Activated T-cell treated with anti-CD3 and anti-CD28 coated beads for 24 hours (primary cell): ENCODE measurements at regions not wholly inside any gene's neighbourhood (a gene's known extent, or its start where the extent isn't known, plus 50 kb on each side); places are given as distances from the start of the nearest gene placed in this dataset.
"Not testable (repeated sequence)": the region's sequence is repeated elsewhere in the genome, so short reads cannot be mapped to it uniquely, and the experiment has no call there.

Source experiments
- DNase-seq: peaks from one replicate; pipeline ENCODE4 v3.0.0-alpha.2; 2020; ENCODE audit warnings: low read depth

- no peak for DNase-seq
Observed at GRCh38 chr1:194410756-194411155, 1224.3 kb upstream of the B3GALT2 start.

- not testable (repeated sequence) for DNase-seq
Observed at GRCh38 chr1:194407238-194407637, 1220.8 kb upstream of the B3GALT2 start.

- DNase-seq = no peak
Observed at GRCh38 chr1:194394676-194395075, 1208.3 kb upstream of the B3GALT2 start.

DNA sequence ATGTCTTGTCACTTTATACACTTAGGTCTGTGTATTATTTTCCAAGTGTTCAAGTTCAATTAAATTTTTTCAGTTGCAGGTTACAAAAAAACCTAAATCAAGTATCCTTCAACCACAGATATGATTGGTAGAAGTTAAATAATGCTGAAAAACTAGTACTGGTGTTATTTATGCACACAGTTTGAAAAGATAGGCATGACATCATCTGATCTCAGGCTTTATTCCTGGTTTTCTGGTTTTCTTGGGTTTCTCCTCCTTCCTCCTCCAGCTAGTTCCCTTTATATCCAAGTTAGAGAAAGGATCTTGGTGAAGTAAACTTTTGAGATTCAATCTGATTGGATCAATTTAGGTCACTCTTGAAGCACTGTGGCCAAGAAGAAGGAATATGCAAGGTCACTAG lies 1201.1 kb upstream of the B3GALT2 start:
- DNase-seq = no peak

DNA sequence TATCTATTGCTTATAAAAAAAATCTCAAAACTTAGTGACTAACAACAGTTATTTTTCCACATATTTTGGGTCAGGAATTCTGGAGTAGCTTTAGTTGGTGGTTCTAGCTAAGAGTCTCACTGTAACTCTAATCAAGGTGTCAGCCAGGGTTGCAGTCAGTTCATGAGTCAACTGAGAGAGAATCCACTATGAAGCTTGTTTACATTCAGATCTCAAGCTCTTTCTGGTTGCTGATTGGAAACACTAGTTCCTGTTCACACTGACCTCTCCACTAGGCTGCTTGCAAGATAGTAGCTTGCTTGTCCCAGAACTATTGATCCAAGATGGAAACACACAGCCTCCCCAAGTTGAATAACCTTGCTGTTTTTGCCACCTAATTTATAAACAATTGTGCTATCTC lies 1192.1 kb upstream of the B3GALT2 start:
- DNase-seq = no peak

GRCh38 chr1:194374649-194375048 lies 1188.2 kb upstream of the B3GALT2 start:
- no peak for DNase-seq

GRCh38 chr1:194372266-194372665 lies 1185.9 kb upstream of the B3GALT2 start:
- DNase-seq = no peak

DNA sequence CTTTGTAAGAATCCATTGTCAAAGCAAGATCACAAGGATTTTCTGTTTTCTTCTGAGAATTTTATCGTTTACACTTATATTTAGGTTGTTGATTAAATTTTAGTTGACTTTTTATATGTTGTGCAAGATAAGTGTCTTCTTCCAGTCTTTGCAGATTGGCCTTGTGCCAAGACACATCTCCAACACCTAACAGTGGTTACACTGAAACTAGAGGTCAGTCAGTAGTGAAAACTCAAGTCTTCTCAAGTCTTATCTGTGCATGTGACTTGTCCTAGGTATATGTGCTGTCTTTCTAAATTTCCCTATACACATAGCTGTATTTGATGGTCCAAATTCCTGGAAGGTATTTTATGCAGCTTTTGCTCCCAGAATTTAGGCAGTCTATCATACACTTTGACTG lies 1183.2 kb upstream of the B3GALT2 start:
- no peak for DNase-seq

GRCh38 chr1:194369060-194369459 lies 1182.6 kb upstream of the B3GALT2 start:
- no peak for DNase-seq

DNA sequence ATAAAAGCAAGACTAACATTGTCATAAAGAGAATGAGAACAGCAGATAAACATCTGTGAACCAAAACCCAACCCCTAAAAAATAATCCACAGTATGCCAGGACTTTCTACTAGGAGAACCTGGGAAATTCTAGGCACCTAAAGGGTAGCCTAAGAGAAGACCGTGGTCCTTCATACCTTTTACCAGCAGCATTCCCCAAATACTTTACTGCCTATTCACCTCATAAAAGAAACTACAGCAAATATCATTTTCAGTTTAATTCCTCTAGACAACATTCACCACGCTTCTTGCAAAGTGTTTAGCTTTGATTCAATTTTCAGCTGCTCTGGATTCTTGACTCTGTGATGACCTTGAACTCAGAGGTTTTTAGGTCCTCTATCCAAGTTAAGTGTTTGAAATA lies 1180.7 kb upstream of the B3GALT2 start:
- no peak for DNase-seq

DNA sequence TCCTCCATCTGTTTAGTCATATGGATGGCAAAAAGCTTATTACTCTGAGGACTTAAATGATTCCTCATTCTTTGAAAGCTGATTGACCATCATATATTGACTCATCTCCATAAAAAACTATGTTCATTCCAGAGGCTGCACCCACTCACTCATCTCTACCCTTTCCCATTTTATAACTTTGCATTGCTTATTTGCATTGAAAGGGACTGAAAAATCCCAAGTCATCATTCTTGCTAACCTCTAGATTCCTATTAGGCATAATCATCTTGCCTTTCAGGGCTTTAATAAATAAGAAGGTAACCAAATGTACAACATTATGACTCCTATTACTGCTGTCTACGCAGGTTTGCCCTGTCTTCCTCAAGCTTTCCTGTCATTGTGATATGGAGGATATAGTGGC lies 1180.3 kb upstream of the B3GALT2 start:
- DNase-seq = no peak

DNA sequence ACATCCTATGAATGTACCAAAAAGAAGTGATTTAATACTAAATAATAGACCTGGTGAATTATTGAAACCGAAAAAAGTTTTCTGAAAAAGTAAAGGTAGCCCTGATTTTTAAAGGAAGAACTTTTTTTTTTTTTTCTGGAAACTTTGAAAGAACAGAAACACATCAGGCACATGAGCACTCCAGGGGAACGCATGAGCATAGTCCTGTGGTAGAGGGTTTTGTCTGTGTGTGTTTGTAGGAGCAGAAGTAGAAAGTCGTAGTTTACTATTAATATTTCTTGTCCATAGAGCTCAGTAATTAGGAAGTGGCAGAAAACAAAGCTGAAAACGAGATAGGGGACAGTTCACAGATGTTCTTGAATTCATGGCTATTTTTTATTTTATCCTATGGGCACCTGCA lies 1175.9 kb upstream of the B3GALT2 start:
- no peak for DNase-seq

GRCh38 chr1:194361374-194362131 lies 1175.1 kb upstream of the B3GALT2 start:
- DNase-seq = no peak

DNA sequence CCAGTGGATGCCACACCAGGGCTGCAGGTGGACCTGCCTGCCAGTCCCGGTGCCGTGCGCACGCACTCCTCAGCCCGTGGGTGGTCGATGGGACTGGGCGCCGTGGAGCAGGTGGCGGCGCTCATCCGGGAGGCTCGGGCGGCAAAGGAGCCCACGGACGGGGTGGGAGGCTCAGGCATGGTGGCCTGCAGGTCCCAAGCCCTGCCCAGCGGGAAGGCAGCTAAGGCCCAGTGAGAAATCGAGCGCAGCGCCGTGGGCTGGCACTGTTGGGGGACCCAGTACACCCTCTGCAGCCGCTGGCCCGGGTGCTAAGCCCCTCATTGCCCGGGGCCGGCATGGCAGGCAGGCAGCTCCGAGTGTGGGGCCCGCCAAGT lies 1171.8 kb upstream of the B3GALT2 start:
- DNase-seq = no peak

DNA sequence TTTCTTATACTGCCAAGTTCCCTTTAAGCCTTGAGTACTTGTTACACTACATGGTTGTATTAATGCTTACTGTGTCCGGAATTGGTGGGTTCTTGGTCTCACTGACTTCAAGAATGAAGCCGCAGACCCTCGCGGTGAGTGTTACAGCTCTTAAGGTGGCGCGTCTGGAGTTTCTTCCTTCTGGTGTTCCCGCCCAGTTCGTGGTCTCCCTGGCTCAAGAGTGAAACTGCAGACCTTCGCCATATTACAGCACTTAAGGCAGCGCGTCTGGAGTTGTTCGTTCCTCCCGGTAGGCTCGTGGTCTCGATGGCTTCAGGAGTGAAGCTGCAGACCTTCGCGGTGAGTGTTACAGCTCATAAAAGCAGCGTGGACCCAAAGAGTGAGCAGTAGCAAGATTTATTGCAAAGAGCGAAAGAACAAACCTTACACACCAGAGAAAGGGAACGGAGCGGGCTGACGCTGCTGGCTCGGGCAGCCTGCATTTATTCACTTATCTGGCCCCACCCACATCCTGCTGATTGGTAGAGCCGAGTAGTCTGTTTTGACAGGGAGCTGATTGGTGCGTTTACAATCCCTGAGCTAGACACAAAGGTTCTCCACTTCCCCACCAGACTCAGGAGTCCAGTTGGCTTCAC lies 1171.3 kb upstream of the B3GALT2 start:
- not testable (repeated sequence) for DNase-seq

GRCh38 chr1:194355488-194356106 lies 1169.2 kb upstream of the B3GALT2 start:
- no peak for DNase-seq

DNA sequence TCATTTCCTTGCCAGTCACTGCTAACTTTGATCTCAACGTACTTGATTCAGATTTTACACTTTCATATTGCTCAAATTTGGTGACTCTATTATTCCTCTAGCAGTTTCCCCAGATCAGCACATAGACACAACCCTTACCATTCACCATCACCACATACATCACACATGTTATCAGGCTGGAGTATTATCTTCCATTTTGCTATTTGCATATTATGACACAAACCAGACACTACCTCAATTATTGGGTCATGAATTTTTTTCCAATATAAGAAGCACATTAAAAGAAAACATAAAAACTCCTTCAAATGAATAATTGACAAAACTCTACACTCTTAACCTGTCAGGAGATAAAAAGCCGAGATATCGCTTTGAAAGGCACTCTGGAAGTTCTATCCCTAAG lies 1166.7 kb upstream of the B3GALT2 start:
- no peak for DNase-seq

DNA sequence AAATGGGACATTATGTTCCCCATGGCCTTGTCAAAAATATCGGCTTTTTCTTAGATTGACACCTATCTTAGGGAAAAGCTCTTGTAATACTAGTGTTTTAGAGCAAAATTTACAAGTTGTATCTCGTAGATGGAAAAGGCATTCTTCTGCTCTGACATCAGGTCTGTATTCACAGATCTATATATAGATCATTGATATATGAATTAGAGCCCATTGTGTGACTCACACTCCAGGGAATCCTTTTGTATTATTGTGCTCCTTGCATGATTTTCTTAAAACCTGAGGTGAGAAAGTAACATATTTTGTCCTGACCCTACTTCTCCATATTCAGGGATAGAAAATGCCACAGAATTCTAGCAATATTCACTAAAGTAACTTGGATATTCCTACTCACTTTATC lies 1160.8 kb upstream of the B3GALT2 start:
- DNase-seq = no peak

DNA sequence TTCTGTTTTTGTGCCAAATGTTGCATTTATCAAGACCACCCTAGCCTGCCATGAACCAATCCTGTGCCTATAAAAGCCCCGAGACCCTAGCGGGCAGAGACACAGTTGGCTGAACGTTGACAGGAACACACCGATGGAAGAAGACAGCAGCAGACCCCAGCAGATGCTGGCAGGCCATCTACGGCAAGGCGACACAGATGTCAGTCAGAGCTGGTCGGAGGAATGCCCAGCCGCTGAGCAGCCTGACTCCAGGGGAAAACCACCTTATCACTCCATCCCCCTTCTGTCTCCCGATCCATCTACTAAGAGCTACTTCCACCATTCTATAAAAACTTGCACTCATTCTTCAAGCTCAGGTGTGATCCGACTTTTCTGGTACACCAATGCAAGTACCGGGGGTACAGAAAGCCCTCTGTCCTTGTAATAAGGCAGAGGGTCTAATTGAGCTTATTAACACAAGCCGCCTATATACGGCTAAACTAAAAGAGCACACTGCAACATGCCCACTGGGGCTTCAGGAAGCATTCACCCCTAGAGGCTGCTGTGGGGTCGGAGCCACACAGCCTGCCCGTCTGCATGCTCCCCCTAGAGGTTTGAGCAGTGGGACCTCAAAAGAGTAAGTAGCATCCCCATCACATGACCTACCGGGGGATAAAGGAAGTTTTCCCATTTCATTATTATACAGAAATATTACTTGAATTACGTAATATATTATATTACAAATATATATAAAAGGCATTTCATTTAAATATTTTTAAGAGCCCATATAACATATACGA lies 1156.3 kb upstream of the B3GALT2 start:
- no peak for DNase-seq

DNA sequence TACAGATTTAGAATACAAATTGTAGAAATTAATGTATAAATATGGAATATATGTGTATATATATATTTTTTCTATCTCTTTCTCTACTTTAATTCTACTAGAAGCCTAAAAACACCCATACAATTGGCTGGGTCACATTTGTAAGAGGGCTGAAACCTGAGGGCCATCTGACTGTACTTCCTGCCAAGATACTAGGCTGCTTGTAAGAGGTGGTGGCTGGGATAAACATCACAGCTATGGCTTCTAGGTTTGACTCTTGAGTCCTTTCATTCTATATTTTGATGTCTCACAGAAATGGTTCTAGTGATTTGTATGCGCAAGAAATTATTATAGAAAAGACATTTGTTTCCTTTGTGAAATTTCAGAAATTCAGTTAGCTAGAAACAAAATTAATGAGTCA lies 1155.2 kb upstream of the B3GALT2 start:
- no peak for DNase-seq

GRCh38 chr1:194339471-194339870 lies 1153.1 kb upstream of the B3GALT2 start:
- DNase-seq = no peak

- DNase-seq = no peak
Observed at GRCh38 chr1:194338241-194338948, 1152.0 kb upstream of the B3GALT2 start.
